CD14-positive monocyte (primary cell): ENCODE measurements at regions not wholly inside any gene's neighbourhood (a gene's known extent, or its start where the extent isn't known, plus 50 kb on each side); places are given as distances from the start of the nearest gene placed in this dataset.

ENCODE experiments used
- DNase-seq, 3 donors: peaks; one replicate each; pipeline ENCODE4 v3.0.0-alpha.2; 2011 to 2022
- H2AFZ ChIP-seq: 2 replicates; pipeline ENCODE4 v1.6.0; 2012; ENCODE audit warnings: mild to moderate bottlenecking, low read depth, low read length, inconsistent platforms; ENCODE audit not compliant: insufficient read depth, poor library complexity, severe bottlenecking
- H3K27ac ChIP-seq, 2 donors: 1 replicate in 1 of 2; 2 replicates in 1 of 2; pipeline ENCODE4 v1.5.1; 2012 to 2013; ENCODE audit warnings: low read length in 2 of 2, control low read depth in 1 of 2, inconsistent platforms in 1 of 2, low read depth in 1 of 2, mild to moderate bottlenecking in 1 of 2
- H3K27me3 ChIP-seq, 2 donors: one replicate each; pipeline versions ENCODE4 v1.6.0 to v1.6.1; 2011 to 2013; ENCODE audit warnings: low read length in 2 of 2; ENCODE audit not compliant: control insufficient read depth in 2 of 2, insufficient read depth in 2 of 2
- H3K36me3 ChIP-seq, 2 donors: replicated peaks in 1 of 2; 1 replicate in 1 of 2; 2 replicates in 1 of 2; pipeline versions ENCODE4 v1.5.1 to v1.6.1; 2012 to 2013; ENCODE audit warnings: low read length in 2 of 2, control low read depth in 1 of 2, inconsistent platforms in 1 of 2, mild to moderate bottlenecking in 1 of 2; ENCODE audit not compliant: insufficient read depth in 2 of 2, control insufficient read depth in 1 of 2
- H3K4me1 ChIP-seq, 2 donors: 1 replicate in 1 of 2; 2 replicates in 1 of 2; pipeline versions ENCODE4 v1.5.1 to v1.6.1; 2012 to 2013; ENCODE audit warnings: low read length in 2 of 2, control low read depth in 1 of 2, inconsistent platforms in 1 of 2, mild to moderate bottlenecking in 1 of 2, moderate library complexity in 1 of 2; ENCODE audit not compliant: insufficient read depth in 2 of 2, control insufficient read depth in 1 of 2
- H3K4me2 ChIP-seq: replicated peaks from 2 replicates; pipeline ENCODE3; 2012; ENCODE audit warnings: low read length, moderate library complexity, mild to moderate bottlenecking; ENCODE audit not compliant: poor library complexity, severe bottlenecking; ENCODE audit errors: extremely low read depth
- H3K4me3 ChIP-seq, 3 experiments: fragments of 200-600 bp in 1 of 3; sonication (generic) in 1 of 3; replicated peaks in 1 of 3; 1 replicate in 2 of 3; 2 replicates in 1 of 3; pipeline ENCODE4 v1.5.1; 2011 to 2013; ENCODE audit warnings: low read length in 3 of 3, mild to moderate bottlenecking in 3 of 3, control low read depth in 2 of 3, low read depth in 2 of 3, inconsistent platforms in 1 of 3, moderate library complexity in 1 of 3
- H3K79me2 ChIP-seq: 2 replicates; pipeline ENCODE4 v1.6.0; 2012; ENCODE audit warnings: mild to moderate bottlenecking, control low read depth, inconsistent platforms, low read length, moderate library complexity; ENCODE audit not compliant: insufficient read depth
- H3K9ac ChIP-seq: 2 replicates; pipeline ENCODE4 v1.6.0; 2017; ENCODE audit warnings: low read length, mild to moderate bottlenecking; ENCODE audit not compliant: insufficient read depth, poor library complexity, severe bottlenecking
- H3K9me3 ChIP-seq, 2 donors: replicated peaks in 1 of 2; 1 replicate in 1 of 2; 2 replicates in 1 of 2; pipeline versions ENCODE4 v1.5.1 to v1.6.1; 2012 to 2013; ENCODE audit warnings: low read length in 2 of 2, control low read depth in 1 of 2; ENCODE audit not compliant: control insufficient read depth in 1 of 2, insufficient read depth in 1 of 2
- H4K20me1 ChIP-seq: 2 replicates; pipeline ENCODE4 v1.6.0; 2012; ENCODE audit warnings: mild to moderate bottlenecking, low read length, control low read depth, moderate library complexity; ENCODE audit not compliant: insufficient read depth
- H3K27ac Mint-ChIP-seq, 7 donors: one replicate each; pipeline ENCODE4 v1.8.0; 2020; ENCODE audit warnings: mild to moderate bottlenecking in 7 of 7, mixed read lengths in 7 of 7, moderate library complexity in 6 of 7, inconsistent platforms in 2 of 7
- H3K27me3 Mint-ChIP-seq, 3 donors: one replicate each; pipeline ENCODE4 v1.8.0; 2021 to 2022; ENCODE audit warnings: low read depth in 3 of 3, mild to moderate bottlenecking in 3 of 3, mixed read lengths in 3 of 3, moderate library complexity in 3 of 3, inconsistent platforms in 1 of 3
- H3K36me3 Mint-ChIP-seq, 2 donors: one replicate each; pipeline ENCODE4 v1.8.0; 2020; ENCODE audit warnings: mixed read lengths in 2 of 2, inconsistent platforms in 1 of 2, mild to moderate bottlenecking in 1 of 2
- H3K4me1 Mint-ChIP-seq: one replicate; pipeline ENCODE4 v1.8.0; 2020; ENCODE audit warnings: mild to moderate bottlenecking, mixed read lengths
- H3K4me3 Mint-ChIP-seq, 2 donors: one replicate each; pipeline ENCODE4 v1.8.0; 2020; ENCODE audit warnings: mild to moderate bottlenecking in 2 of 2, mixed read lengths in 2 of 2, moderate library complexity in 1 of 2
- H3K9me3 Mint-ChIP-seq, 7 donors: one replicate each; pipeline ENCODE4 v1.8.0; 2020 to 2022; ENCODE audit warnings: mixed read lengths in 7 of 7, mild to moderate bottlenecking in 6 of 7, moderate library complexity in 6 of 7, inconsistent platforms in 2 of 7
- WGBS: methylation state at CpG from one replicate; pipeline ENCODE4 v1.1.5; 2013; ENCODE audit warnings: missing lambda C conversion rate; ENCODE audit not compliant: insufficient coverage; 5-methylcytosine and 5-hydroxymethylcytosine counted together
- intact Hi-C, 2 donors: fragments of 100-400 bp; cut with micrococcal nuclease; formaldehyde crosslinking; loops; one replicate each; pipeline versions ENCODE4 v1.15.0 to v1.15.1; 2023
- TF ChIP-seq, protein P1 (sequence below): fragments of 200-600 bp; IDR thresholded peaks from one replicate; pipeline ENCODE4 v1.8.0; 2022; ENCODE audit warnings: antibody characterized with exemption, mild to moderate bottlenecking

DNA sequence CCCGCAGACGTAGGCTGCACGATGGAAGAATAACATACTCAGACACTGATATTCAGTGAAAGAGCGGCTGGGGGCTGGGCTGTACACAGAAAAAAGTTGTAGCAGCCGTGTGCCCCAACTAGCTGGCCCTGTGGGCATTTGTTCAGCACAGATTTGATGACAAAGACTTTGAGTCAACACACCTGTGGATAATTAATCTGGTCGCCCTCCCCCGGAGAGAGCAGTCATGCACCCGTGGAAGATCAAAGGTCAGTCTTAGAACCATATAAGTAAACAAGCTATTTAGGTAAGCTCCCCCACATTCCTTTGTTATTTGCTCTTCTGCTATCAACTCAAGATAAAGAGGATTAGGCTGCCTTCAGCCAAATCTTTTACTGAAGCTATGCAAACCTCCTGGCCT lies 148.4 kb upstream of the HMCN1 start:
- Mint-ChIP-seq H3K27me3 (peaks cover 0 to 2% (median 0%) of the 10 kb centered on the region in 3 donors), H3K36me3 (peaks cover 1 to 3% of the 10 kb centered on the region in 2 donors), H3K4me1 (no peaks in the 10 kb centered on the region), H3K4me3 (no peak overlapping the region), H3K9me3 (peaks cover 13 to 28% (median 22%) of the 10 kb centered on the region in 7 donors), H3K27ac (no peak overlapping the region)
- no peaks in the 10 kb centered on the region for H3K79me2 ChIP-seq
- TF ChIP-seq, protein P1, sequence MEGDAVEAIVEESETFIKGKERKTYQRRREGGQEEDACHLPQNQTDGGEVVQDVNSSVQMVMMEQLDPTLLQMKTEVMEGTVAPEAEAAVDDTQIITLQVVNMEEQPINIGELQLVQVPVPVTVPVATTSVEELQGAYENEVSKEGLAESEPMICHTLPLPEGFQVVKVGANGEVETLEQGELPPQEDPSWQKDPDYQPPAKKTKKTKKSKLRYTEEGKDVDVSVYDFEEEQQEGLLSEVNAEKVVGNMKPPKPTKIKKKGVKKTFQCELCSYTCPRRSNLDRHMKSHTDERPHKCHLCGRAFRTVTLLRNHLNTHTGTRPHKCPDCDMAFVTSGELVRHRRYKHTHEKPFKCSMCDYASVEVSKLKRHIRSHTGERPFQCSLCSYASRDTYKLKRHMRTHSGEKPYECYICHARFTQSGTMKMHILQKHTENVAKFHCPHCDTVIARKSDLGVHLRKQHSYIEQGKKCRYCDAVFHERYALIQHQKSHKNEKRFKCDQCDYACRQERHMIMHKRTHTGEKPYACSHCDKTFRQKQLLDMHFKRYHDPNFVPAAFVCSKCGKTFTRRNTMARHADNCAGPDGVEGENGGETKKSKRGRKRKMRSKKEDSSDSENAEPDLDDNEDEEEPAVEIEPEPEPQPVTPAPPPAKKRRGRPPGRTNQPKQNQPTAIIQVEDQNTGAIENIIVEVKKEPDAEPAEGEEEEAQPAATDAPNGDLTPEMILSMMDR = no peak
- no peaks in the 10 kb centered on the region for H3K27me3 ChIP-seq
- H3K27ac ChIP-seq = no peak overlapping the region
- H3K4me3 ChIP-seq = no peak overlapping the region
- H3K36me3 ChIP-seq = no peaks in the 10 kb centered on the region
- H4K20me1 ChIP-seq = no peaks in the 10 kb centered on the region
- no peak overlapping the region for H2AFZ ChIP-seq
- no peak overlapping the region for H3K4me2 ChIP-seq
- no peak overlapping the region for H3K9ac ChIP-seq
- H3K4me1 ChIP-seq = no peaks in the 10 kb centered on the region
- DNase-seq = no peak
- WGBS = 80% methylated on average over 5 of the region's 8 CpGs
- H3K9me3 ChIP-seq = peaks cover 10 to 16% of the 10 kb centered on the region in 2 donors
- intact Hi-C loops = no loop called here

DNA sequence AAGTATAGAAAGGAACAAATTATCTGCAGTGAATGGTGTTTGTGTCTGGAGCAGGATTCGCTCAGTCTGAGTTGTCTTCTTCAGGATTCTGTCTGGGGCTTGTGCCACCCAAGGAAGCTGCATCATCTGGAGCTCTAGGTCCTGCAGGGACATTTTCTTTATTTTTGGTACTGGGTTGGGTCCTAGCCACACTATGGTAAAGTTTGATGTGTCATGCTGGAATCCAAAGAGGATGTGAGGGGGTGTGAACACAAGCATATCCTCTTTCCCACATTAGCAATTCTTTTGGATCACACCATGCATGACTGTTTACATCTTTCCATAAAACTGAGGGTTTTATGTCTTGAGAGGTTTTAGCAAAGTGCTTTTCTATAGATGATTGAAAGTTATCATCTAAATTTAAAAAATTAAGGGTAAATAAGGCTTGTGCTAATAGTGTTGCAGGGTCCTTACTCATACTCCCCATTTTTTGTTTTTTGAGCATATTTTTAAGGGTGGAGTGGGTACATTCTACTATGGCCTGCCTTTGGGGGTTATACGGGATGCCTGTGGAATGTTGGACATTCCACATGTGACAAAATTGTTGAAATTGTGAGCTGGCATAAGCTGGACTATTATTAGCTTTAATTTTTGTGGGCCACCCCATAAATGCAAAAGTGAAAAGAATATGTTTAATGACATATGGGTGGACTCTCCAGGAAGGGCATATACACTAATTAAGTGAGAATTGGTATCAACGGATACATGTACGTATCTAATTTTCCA lies 152.0 kb upstream of the HMCN1 start:
- Histone ChIP-seq H3K4me3 (no peak overlapping the region), H3K27ac (no peak overlapping the region), H3K27me3 (no peaks in the 10 kb centered on the region), H2AFZ (no peak overlapping the region), H3K79me2 (no peaks in the 10 kb centered on the region), H3K9ac (no peak overlapping the region), H4K20me1 (no peaks in the 10 kb centered on the region), H3K36me3 (no peaks in the 10 kb centered on the region), H3K9me3 (peaks cover 22 to 36% of the 10 kb centered on the region in 2 donors), H3K4me2 (no peak overlapping the region), H3K4me1 (no peaks in the 10 kb centered on the region)
- H3K4me1 Mint-ChIP-seq = no peaks in the 10 kb centered on the region
- intact Hi-C loops = no loop called here
- peaks cover 0 to 2% (median 2%) of the 10 kb centered on the region in 3 donors for H3K27me3 Mint-ChIP-seq
- no peak overlapping the region for H3K4me3 Mint-ChIP-seq
- TF ChIP-seq, protein P1 = no peak
- H3K36me3 Mint-ChIP-seq = peaks cover 4 to 11% of the 10 kb centered on the region in 2 donors
- no peak overlapping the region for H3K27ac Mint-ChIP-seq
- 100% methylated on average over 1 of the region's 4 CpGs for WGBS
- no peak for DNase-seq
- peaks cover 31 to 64% (median 55%) of the 10 kb centered on the region in 7 donors for H3K9me3 Mint-ChIP-seq
